RCC 7860 (cell line): ENCODE measurements at regions not wholly inside any gene's neighbourhood (a gene's known extent, or its start where the extent isn't known, plus 50 kb on each side); places are given as distances from the start of the nearest gene placed in this dataset.
A peak's percentile ranks its signal among the peaks of the same experiment; 100 is the strongest.

Experiments used
- DNase-seq: peaks from one replicate; pipeline ENCODE4 v3.0.0-alpha.2; 2015; ENCODE audit warnings: low spot score
- FAIRE-seq: peaks from 2 replicates; lab custom pipeline; 2012; peaks lifted over from hg19 to GRCh38; lab: Jason Lieb, UNC

DNA sequence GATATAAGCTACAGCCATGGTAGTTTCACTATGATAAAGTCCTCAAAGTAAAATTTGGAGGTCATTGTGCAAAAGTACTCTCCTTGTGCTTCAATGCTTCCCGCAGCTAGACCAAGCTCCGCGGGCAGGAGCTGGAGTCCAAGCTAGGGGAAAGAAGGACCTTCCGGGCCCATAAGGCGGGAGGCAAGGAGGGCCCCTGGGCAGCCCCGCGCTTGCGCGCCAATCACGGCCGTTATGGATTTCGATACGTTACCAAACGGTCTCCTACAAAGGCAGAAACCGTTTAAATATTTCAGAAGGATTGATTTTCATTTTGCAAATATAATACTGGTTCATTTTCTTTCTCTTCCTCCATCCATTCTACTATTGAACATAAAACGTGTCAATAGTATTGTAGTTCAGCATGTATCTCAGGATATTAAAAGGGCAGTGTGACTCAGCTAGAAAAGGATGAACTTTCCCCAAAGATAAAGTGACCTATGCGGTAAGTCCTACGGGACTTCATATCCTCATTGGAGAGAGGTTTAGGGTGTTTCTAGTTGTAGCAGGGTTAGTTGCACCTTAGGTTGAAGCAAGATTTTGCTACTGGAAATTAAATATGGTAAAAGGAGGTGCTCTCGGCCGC lies 128.0 kb downstream of the KIF20B start:
- DNase-seq (no peak), FAIRE-seq (no peak)

DNA sequence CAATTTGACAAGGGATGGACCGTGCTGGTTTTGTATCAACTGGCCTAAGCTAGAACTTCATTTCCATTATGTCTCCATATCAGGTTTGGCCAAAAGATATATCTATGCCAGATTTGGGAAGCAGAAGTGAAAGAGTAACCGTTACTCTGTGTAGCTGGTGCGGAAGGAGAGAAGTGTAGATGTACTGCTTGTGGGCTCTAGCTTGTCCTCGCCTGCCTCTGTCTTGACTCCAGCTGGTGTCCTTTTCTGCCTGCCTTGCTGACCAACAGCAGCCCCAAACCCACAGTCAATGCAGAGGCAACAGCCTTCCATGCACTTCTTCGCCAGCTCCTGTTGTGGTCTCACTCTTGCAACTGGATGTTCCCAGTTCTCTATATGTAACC lies 128.5 kb downstream of the KIF20B start:
- DNase-seq (no peak), FAIRE-seq (no peak)

DNA sequence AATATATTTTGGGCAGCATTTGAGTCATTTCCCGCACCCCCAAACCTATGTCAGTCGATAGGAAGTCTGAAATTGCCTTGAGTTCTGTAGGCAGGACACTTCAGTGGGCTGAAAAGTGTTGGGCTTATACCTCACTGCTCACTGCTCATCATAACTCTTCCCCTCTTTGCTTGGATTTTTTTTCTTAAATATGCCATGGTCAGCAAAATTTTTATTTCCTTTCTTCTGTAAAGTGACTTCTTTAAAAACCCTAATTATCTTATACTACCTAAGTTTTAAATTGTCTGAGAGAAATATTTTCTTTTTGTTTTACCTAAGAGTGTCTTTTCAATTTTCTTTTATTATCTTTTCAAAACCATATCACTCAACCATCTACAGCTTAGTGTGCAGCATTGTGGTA lies 129.2 kb downstream of the KIF20B start:
- DNase-seq, result no peak
- no peak for FAIRE-seq

DNA sequence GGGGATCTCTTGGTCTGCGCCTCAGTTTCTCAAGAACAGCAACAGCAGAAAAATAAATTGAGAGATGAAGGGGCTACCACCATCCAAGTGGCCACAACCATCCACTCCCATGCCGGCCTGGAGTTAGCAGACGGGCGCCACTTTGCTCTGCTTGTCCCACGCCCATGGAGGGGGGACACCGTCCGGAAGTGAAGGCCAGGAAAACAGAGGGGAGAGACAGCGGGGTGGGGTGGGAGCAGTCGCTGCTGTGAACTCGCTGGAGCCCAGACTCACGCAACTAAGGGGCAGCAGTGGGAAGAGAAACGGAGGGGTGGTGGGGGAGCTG lies 135.4 kb downstream of the KIF20B start:
- no peak for DNase-seq
- FAIRE-seq, result no peak

DNA sequence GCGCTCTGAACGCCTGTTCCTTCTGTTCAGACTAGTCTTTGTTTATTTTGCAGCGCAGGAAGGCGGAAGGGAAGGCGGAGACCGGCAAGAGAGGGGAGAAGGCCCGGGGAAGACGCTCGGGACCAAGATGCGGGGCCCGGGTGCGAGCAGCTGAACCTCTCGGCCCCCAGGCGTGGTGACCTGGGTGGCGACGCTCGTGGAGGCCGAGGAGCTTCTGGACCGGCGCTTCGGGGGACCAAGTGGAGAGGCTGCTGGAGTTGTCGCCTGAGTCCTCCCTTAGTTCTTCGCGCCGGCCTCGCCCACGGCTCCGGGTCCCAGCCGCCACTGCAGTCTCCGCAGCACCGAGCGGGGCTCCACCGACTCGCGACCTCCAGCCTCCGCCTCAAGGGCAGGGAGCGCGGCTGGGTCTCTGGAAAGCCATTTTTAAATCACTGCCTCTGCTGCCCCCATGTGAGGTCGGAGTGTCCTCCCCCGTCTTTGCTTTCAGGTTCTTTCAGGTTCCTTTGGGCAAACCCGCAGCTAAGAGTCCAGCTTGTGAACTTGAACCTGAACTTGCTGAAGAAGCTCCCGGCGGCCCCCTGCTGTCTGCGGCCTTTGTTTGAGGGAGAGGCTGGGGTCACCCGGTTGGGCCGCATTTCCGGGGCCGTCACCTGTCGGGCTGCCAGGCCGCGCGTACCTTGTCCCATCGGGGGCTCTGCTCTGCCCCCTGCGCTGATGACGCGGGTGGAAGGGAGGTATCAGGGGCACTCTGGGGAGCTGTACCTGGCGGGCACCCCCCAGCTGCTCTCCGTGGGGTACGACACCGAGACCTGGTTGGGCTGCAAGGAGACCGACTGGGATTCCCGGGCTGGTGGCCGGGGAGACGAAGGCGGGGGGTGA lies 136.0 kb downstream of the KIF20B start:
- FAIRE-seq (no peak), DNase-seq (no peak)

DNA sequence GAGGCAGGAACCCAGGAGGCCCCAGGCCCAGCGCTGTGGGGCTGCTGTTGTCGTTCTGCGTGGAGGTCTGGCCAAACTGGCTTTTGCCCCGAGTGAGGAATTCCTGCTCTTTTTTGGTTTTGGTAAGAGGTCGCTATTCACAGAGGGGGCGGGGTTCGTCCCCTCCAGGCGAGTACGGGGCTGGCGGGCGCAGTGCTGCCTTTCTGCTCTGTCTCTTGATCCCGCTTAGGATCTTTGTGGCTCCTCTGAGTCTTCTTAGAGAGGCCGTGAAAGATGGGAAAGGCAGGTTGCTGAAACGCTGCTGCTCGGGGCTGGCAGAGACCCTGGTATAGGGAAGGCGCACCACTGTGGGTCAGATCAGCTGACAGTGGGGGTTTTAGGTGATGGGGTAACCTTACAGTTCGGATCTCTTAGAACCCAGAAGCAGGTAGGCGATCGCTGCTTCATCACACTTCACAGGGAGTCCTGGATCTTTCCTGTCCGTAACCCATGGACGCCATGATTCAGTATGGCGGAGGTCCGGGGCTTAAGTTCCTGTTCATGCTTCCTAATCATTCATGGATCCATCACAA lies 136.7 kb downstream of the KIF20B start:
- FAIRE-seq, result no peak

DNA sequence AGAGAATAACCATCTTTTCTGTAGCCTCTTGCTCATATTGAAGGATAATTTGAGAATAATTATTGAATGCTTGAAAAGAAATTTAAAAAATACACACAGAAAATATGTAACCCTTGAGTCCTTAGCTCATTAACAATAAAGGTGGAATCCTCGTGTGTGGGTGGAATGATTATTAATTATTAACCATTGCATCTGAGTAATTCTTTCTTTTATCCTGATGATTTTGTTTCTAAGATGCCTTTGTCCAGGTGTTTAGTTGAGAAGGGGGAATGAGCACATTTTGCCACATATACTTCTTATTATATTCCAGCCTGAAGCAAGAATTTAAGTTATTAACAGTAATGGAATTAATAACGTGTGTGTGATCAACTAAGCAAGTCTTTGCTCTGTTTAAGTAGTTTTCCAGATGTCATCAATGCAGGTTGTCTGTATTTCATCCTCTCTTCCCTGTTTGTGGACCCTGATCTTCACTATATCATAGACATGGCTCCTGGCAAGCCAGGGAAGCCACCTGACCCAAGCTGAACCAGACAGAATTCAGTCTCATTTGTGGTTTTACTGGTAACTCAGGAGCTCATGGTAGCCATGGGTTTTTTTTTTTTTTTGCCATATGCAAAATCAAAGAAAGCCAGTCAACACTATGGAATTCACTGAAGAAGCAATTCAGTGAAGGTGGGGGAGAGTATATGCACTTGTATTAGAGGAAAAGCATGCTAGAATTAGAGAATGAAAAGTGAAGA lies 144.3 kb downstream of the KIF20B start:
- DNase-seq, result no peak
- FAIRE-seq, result no peak

More for the DNA sequence above, 136.7 kb downstream of the KIF20B start:
- no peak for DNase-seq

DNA sequence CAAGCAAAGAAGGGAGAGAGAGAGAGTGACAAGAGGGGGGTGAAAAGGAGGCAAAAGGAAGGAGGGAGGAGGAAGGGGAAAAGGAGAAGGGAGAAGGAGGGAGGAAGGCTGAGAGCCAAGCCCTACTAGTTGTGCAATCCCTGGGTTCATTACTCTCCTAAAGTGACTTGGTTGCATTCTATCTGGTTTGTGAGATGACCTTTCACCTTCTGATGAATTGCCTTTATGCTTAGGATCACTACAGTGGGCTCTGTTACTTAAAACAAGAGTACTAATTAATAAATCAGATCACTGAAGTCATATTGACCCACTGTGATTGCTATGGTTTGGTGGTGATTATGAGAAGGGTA lies 144.9 kb downstream of the KIF20B start:
- FAIRE-seq (no peak), DNase-seq (no peak)

DNA sequence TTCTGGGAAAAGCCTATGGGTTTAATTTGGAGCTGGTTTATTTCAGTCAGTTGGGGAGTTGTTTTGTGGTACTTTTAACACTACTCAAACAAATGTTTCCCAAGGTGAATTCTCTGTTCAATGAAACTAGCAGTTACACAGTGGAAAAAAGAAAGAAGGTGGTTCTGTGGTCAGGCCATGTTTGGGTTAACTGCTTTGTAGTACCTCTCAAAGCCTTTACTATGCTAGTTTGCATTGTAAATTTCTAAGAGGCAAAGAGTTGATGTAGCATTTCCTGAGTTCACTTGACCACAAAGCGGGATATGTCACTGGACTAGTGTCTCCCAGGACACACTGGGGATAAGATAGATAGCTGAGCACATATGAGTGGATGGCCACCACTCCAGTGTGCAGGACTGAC lies 145.4 kb downstream of the KIF20B start:
- DNase-seq, result no peak
- FAIRE-seq, result no peak

DNA sequence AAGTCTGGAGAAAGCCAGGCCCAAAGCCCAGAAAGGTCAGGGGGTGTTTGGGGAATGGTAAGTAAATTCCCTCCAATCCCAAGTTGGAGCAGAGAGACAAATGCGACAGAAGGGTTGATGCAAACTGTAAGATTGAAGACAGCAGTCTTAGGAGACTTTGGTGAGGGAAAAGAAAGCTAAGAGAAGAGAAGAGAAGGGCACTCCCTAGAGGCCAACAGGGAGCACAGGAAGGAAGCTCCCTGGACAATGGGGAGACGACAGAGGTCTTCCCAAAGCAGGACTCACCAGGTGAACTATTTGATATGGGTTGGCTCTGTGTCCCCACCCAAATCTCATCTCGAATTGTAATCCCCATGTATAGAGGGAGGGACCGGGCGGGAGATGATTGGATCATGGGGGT lies 151.5 kb downstream of the KIF20B start:
- FAIRE-seq (no peak), DNase-seq (no peak)

DNA sequence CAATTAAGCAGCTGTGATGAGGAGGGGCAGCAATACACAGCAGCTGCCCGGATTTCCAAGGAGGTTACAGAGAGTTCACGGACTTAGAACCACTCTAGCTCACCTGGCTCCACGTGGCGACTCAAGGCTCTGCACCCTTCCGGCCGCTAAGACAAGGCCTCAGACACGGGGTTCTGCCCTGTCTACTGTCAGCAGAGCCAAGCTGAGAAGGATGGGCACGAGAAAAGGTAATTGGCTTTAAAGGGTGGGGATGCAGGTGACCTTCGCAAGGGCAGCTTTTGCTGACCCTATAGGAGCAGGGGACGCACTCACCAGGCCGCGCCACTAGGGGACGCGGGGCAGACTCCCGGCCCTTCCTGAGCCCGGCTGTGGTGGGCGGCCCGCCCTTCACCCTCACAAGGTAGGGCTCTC lies 152.4 kb downstream of the KIF20B start:
- DNase-seq (no peak), FAIRE-seq (no peak)

DNA sequence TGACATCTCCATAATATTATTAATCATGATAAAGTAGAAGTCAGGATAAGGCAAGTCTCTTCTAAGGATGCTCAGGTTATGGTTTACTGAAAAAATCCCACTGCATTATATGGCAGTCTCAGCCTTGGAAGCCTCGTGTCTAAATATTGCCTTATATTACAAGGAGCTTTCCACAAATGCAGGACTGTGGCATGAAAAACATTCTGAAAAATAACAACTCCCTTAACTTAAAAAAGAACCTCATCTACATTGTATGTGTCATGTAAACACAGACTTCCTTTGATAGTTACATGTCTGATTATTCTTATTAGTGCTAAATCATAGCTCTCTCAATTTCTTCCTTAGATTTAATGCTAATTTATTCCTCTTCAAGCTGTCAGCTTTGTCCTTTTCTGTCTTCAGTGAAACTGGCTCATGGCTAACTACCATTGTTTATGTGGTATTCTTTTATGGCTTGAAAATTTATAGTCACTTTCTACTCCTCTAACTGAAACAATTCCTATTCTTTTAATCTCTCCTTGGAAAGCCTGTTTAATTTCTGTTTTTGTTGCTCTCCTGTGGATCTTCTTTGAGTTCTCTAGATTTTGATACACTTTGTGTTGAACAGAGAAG lies 156.1 kb downstream of the KIF20B start:
- DNase-seq, result no peak

DNA sequence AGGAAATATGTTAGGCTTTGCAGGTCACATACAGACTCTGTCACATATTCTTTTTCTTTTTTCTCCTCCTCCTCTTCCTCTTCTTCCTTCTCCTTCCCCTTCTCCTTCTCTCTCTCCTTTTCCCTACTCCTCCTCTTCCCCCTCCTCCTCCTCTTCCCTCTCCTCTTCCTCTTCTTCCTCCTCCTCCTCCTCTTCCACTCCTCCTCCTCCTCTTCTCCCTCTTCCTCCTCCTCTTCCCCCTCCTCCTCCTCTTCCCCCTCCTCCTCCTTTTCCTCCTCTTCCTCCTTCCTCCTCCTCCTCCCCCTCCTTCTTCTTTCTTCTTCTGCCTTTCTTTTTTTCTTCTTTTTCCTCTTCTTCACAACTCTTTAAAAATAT lies 159.8 kb downstream of the KIF20B start:
- no peak for FAIRE-seq
- DNase-seq, result no peak

More for the DNA sequence above, 156.1 kb downstream of the KIF20B start:
- no peak for FAIRE-seq

DNA sequence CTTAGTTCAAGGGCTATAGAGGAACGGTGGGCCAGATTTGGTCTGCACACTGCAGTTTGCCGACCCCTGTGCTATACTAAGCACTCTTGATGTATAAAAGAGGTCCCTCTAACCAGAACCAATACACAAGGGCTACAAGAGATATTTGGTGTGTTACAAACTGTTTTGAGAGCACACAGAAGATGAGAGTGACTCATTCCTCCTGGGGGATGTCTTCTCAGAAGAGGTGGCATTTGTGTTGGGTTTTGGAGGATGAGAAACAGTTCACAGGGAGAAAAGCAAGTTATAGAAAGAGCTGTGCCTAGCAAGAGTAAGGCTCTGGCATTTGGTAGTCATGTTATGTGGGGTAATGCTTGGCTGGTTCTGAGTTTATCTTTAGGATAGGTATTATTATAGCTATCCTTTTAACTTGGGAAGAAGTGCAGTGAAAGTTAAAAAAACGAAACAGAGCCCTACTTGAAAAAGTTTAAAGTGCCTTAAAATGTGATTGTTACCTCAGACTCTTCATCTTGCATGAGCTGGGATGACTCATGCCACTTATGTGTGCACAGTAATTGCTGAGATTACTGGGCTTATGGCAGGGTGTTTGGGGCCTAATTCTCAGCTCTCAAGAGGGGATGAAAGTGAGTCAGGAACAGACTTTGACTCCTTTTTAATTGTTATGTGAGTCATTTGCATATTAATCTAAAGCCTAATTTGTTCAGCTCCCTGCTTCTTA lies 160.4 kb downstream of the KIF20B start:
- FAIRE-seq, result no peak
- DNase-seq, result peak; percentile 26

DNA sequence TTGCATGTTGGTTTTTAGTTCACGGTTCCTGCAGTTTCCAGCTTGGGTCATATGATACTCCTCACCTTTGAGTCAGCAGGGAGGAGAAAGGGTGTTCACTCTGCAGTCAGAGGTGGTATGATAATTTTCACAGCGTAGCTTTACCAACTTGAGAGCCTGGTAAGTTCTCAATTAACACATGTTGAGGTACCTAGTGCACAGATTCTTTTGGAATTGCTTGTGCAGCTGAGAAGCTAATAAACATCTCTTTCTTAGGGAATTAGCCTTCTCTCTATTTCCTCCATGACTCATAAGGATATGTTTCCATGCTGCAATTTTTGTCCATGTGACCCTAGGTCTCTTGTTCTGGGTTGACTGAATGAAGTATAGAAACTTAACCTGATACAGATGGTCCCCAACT lies 166.6 kb downstream of the KIF20B start:
- DNase-seq (no peak), FAIRE-seq (no peak)

DNA sequence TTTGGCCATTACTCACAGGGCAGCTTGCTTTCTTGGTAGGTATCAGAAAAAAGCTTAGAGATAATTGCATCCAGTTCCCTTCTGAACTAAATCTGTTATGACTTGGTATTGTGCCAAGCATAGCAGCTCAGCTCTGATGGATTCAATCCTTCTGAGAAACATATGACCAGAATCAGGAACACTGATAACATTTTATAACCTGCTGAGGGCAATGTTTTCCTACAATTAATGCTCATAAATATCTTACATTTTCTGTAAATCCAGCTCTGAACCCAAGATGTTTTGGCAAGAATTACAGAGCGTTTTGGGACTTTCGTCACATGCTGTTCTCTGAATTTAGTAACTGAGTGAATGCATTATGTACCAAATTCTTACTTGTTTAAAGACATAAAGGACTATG lies 167.8 kb downstream of the KIF20B start:
- DNase-seq (no peak), FAIRE-seq (no peak)

DNA sequence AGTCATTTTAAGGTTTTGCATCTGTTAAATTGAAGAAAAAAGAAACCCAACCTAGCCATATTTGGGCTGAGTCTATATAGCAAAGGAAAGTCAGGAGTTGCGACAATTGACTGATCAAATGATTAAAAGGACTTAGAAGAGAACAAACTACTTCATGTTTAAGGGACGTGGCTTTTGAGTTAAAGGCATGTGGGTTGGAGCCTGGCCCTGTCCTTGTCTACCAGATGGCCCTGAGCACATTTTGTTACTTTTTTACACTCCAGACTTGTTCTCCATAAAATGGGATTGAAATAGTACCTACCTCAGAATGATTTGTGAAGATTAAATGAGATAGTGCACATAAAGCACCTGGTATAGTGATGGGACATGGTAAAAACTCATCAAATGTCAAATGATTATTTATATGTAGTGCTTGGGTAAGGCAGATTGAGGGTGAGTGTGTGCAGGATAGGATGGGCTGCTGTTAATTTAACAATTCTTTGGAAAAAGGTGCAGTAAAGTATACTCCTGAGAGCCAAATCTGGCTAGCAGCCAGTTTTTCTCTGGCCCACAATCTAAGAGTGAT lies 168.3 kb downstream of the KIF20B start:
- no peak for DNase-seq
- FAIRE-seq, result no peak

DNA sequence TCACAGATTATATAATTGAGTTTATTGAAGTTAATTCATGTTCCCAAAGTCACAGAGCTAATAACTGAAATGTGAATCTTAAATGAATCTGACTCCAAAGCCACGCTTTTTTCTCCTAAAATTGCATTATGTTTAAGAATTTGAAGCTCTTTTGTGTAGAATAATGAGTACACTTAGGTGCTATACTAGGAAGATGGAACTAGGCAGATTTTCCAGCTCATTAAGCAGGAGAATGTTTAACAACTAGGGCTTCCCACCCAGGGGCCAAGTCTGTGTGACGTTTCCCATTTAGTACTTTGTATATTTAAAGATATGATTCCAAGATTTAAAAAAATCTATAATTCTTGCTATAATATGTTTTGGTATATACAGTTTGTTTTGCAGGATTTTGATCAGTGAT lies 169.5 kb downstream of the KIF20B start:
- DNase-seq, result no peak
- peak; percentile 78 for FAIRE-seq

DNA sequence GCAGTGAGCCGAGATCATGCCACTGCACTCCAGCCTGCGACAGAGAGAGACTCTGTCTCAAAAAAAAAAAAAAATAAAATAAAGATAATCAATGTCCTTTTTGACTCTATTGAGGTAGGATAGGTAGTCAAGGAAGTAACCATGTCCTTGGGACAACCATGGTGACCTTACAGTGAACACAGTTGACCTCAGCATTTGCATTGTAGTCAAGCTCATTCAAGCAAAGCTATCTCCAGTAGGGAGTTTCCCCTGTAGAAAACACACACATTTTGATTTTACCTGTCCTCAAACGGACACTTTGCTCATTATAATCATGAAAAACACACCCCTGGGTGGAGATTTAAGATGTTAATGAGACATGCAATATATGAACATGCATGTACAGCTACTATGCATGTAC lies 171.7 kb downstream of the KIF20B start:
- FAIRE-seq (no peak), DNase-seq (no peak)

DNA sequence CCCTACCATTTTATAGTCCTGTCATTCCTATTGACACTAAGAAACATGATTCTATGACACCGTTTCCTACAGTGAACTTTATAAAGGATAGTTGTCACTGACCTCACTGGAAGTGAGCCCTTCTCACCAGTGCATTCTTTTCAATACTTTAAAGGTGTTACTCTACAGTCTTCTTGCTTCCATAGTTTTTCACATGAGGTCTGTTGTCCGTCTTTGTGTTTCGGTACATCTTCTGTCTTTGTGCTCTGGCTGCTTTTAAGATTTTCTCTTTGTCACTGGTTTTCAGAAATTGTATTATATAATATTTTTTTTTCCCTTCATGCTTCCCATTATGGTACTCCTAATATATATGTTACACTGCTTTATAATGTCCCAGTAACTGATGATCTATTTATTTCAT lies 174.2 kb downstream of the KIF20B start:
- no peak for FAIRE-seq
- no peak for DNase-seq
